Esophagus muscularis mucosa (tissue), 4 donors: ENCODE measurements at regions not wholly inside any gene's neighbourhood (a gene's known extent, or its start where the extent isn't known, plus 50 kb on each side); places are given as distances from the start of the nearest gene placed in this dataset.

Experiments
- CTCF ChIP-seq, 3 experiments: fragments of 200-600 bp in 2 of 3; fragments of 450-650 bp in 1 of 3; sonication (generic) in 2 of 3; IDR thresholded peaks; one replicate each; pipeline ENCODE4 v1.5.1; 2017 to 2019; ENCODE audit warnings: antibody characterized with exemption in 3 of 3, mild to moderate bottlenecking in 2 of 3, moderate library complexity in 1 of 3
- EP300 ChIP-seq: sonication (generic); formaldehyde crosslinking; IDR thresholded peaks from one replicate; pipeline ENCODE4 v1.6.1; 2017; ENCODE audit warnings: antibody characterized with exemption
- POLR2A ChIP-seq: fragments of 450-650 bp; IDR thresholded peaks from one replicate; pipeline ENCODE4 v1.6.1; 2017; ENCODE audit warnings: antibody characterized with exemption, moderate library complexity, mild to moderate bottlenecking, low read depth
- POLR2AphosphoS5 ChIP-seq, 2 donors: sonication (generic); formaldehyde crosslinking; IDR thresholded peaks; one replicate each; pipeline ENCODE4 v1.6.1; 2017; ENCODE audit warnings: antibody characterized with exemption in 2 of 2

- TF ChIP-seq POLR2A (no peak), CTCF (IDR thresholded peaks at IDR 0.05) (no peak), EP300 (no peak), POLR2AphosphoS5 (IDR thresholded peaks at IDR 0.05) (no peak)
Observed at GRCh38 chr4:110949542-110949941, 326.7 kb upstream of the PITX2 start.
